ENCODE measurements at regions not wholly inside any gene's neighbourhood (a gene's known extent, or its start where the extent isn't known, plus 50 kb on each side); places are given as distances from the start of the nearest gene placed in this dataset.
"Not testable (repeated sequence)": the region's sequence is repeated elsewhere in the genome, so short reads cannot be mapped to it uniquely, and the experiment has no call there.

- DNase-seq (ENCODE audit: low read depth) = not testable (repeated sequence)
Measured at GRCh38 chr2:87409601-87410000, 338.3 kb upstream of the PLGLB2 start.

- DNase-seq (ENCODE audit: low read depth) = not testable (repeated sequence)
Measured at GRCh38 chr2:87410371-87410770, 337.5 kb upstream of the PLGLB2 start.

- not testable (repeated sequence) for DNase-seq (ENCODE audit: low read depth)
Measured at GRCh38 chr2:87412036-87412820, 335.7 kb upstream of the PLGLB2 start.

GRCh38 chr2:87414331-87414730, 333.6 kb upstream of the PLGLB2 start:
- DNase-seq (ENCODE audit: low read depth) = not testable (repeated sequence)

GRCh38 chr2:87414795-87415570, 332.9 kb upstream of the PLGLB2 start:
- not testable (repeated sequence) for DNase-seq (ENCODE audit: low read depth)

- not testable (repeated sequence) for DNase-seq (ENCODE audit: low read depth)
Measured at GRCh38 chr2:87415586-87416265, 332.2 kb upstream of the PLGLB2 start.

GRCh38 chr2:87416266-87416592, 331.7 kb upstream of the PLGLB2 start:
- DNase-seq (ENCODE audit: low read depth) = not testable (repeated sequence)

GRCh38 chr2:87417147-87417546, 330.7 kb upstream of the PLGLB2 start:
- DNase-seq (ENCODE audit: low read depth) = not testable (repeated sequence)

- not testable (repeated sequence) for DNase-seq (ENCODE audit: low read depth)
Measured at GRCh38 chr2:87417742-87418567, 329.9 kb upstream of the PLGLB2 start.

- not testable (repeated sequence) for DNase-seq (ENCODE audit: low read depth)
Measured at GRCh38 chr2:87418823-87419822, 328.8 kb upstream of the PLGLB2 start.

- DNase-seq (ENCODE audit: low read depth) = not testable (repeated sequence)
Measured at GRCh38 chr2:87419980-87420379, 327.9 kb upstream of the PLGLB2 start.

- not testable (repeated sequence) for DNase-seq (ENCODE audit: low read depth)
Measured at GRCh38 chr2:87420954-87421353, 326.9 kb upstream of the PLGLB2 start.

GRCh38 chr2:87423796-87424762, 323.8 kb upstream of the PLGLB2 start:
- DNase-seq (ENCODE audit: low read depth) = not testable (repeated sequence)

- DNase-seq (ENCODE audit: low read depth) = not testable (repeated sequence)
Measured at GRCh38 chr2:87424763-87425154, 323.1 kb upstream of the PLGLB2 start.

- not testable (repeated sequence) for DNase-seq (ENCODE audit: low read depth)
Measured at GRCh38 chr2:87425191-87425590, 322.7 kb upstream of the PLGLB2 start.

GRCh38 chr2:87425717-87426116, 322.2 kb upstream of the PLGLB2 start:
- DNase-seq (ENCODE audit: low read depth) = not testable (repeated sequence)

- not testable (repeated sequence) for DNase-seq (ENCODE audit: low read depth)
Measured at GRCh38 chr2:87428452-87429130, 319.3 kb upstream of the PLGLB2 start.

GRCh38 chr2:87429206-87429930, 318.5 kb upstream of the PLGLB2 start:
- DNase-seq (ENCODE audit: low read depth) = not testable (repeated sequence)
